ENCODE measurements at regions not wholly inside any gene's neighbourhood (a gene's known extent, or its start where the extent isn't known, plus 50 kb on each side); places are given as distances from the start of the nearest gene placed in this dataset.
A peak's percentile ranks its signal among the peaks of the same experiment; 100 is the strongest.

DNA sequence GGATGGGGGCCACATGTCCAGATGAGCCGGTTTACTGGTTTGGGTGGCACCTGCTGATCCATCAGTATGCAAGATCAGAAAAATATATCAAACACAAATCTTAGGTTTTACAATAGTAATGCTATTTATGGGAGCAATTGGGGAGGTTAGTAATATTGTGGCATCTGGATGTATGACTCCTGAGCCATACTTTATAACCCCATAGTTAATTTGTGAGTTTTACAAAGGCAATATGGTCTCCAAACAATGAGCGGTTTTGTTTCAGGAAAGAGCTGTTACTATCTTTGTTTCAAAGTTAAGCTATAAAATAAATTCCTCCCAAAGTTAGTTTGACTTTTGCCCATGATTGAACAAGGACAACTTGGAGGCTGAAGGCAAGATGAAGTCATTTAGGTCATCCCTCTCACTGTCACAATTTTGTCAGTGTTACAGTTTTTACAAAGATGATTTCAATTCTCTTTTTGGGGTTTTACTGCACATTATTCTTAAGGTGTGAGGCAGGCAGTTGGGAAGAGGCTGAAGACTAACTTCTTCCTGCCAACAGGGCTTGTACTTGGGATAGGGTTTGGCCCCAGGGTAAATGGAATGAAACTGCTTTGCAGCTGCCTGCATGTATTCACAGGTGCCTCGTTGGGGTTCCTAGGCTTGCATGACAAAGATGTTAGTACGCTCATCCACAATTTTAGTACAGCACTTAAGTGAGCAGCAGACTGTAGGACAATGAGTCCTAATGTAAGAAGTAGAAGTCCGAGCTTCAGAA is 296.6 kb upstream of the NDN start:
- H3K27me3 ChIP-seq (ENCODE audit: low read depth, low read length) = no peaks in the 10 kb centered on the region
- no peaks in the 10 kb centered on the region for H3K4me1 ChIP-seq (ENCODE audit: control insufficient read depth in 1 of 2, insufficient read depth in 2 of 2, low read length in 2 of 2)
- no peaks in the 10 kb centered on the region for H3K36me3 ChIP-seq (ENCODE audit: control insufficient read depth in 1 of 2, insufficient read depth in 2 of 2, low read length in 2 of 2)
- H3K9me3 ChIP-seq (ENCODE audit: control insufficient read depth in 1 of 2, low read length in 2 of 2) = peaks cover 0 to 2% of the 10 kb centered on the region in 2 donors
- H3K27ac ChIP-seq (ENCODE audit: low read length) = no peak overlapping the region
- H3K4me3 ChIP-seq (ENCODE audit: low read depth in 1 of 2, low read length in 2 of 2) = no peak overlapping the region

DNA sequence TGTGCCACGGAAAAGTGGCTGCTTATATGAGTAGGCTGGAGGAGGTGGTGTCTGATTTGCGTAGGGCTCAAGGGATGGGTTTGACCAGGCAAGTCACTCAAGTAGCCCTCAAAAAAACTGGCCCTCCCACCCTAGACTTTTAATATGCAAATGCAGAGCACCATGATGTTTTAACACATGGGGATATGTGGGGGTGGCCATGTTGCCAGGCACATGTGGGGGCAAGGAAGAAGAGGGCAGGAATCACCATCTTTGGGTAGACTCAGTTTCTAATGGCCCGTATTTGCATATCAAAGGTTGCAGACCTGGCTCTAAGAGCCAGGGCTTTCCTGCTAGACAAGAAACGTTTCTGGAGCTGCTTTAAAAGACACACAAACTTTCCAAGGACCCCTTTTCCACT is 307.2 kb upstream of the NDN start:
- Histone ChIP-seq H3K9me3 (ENCODE audit: control insufficient read depth in 1 of 2, low read length in 2 of 2) (peaks cover 6 to 19% of the 10 kb centered on the region in 2 donors), H3K4me1 (ENCODE audit: control insufficient read depth in 1 of 2, insufficient read depth in 2 of 2, low read length in 2 of 2) (no peaks in the 10 kb centered on the region), H3K27me3 (ENCODE audit: low read depth, low read length) (no peaks in the 10 kb centered on the region), H3K27ac (ENCODE audit: low read length) (no peak overlapping the region), H3K36me3 (ENCODE audit: control insufficient read depth in 1 of 2, insufficient read depth in 2 of 2, low read length in 2 of 2) (no peaks in the 10 kb centered on the region), H3K4me3 (ENCODE audit: low read depth in 1 of 2, low read length in 2 of 2) (no peak overlapping the region)

DNA sequence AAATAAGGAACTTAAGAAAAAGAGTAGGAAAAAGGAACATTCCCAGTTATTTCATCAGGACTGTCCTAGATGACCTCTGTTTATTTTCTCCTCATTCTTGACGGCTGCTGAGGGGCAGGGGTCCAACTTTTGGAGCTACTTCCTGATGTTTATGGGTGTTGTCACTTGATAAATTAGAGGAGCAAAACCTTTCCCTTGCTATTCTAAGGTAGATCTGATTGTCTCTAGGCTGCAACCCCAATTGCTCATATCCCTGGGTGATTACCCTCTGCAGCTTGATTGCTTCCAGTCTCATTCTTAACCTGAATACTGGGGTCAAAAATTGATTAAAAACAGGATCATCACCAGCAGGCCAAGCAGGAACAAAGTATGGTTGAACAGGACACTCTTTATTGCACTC is 311.0 kb upstream of the NDN start:
- Histone ChIP-seq H3K36me3 (ENCODE audit: control insufficient read depth in 1 of 2, insufficient read depth in 2 of 2, low read length in 2 of 2) (no peaks in the 10 kb centered on the region), H3K4me1 (ENCODE audit: control insufficient read depth in 1 of 2, insufficient read depth in 2 of 2, low read length in 2 of 2) (no peaks in the 10 kb centered on the region), H3K4me3 (ENCODE audit: low read depth in 1 of 2, low read length in 2 of 2) (no peak overlapping the region), H3K27ac (ENCODE audit: low read length) (no peak overlapping the region), H3K9me3 (ENCODE audit: control insufficient read depth in 1 of 2, low read length in 2 of 2) (peaks cover 6 to 19% of the 10 kb centered on the region in 2 donors), H3K27me3 (ENCODE audit: low read depth, low read length) (no peaks in the 10 kb centered on the region)

DNA sequence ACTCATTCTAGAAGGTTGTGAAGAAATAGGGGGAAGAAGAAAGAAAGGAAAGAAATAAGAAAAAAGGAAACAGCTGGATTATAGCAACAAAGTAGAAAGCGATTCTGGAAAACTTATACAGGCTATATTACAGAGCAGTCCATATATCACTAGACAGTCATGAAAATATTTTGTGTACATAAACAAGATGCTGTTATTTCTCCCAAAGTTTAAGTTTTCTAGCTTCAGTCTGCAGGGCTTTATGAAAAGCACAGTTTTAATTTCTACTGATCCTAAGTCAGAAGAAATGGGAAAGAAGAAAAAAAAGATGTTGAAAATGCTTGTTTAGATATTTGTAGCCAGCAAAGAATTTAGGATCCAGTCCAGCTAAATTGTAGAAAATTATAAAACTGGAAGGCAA is 321.4 kb upstream of the NDN start:
- Histone ChIP-seq H3K9me3 (ENCODE audit: control insufficient read depth in 1 of 2, low read length in 2 of 2) (no peaks in the 10 kb centered on the region), H3K27ac (ENCODE audit: low read length) (no peak overlapping the region), H3K27me3 (ENCODE audit: low read depth, low read length) (no peaks in the 10 kb centered on the region), H3K4me1 (ENCODE audit: control insufficient read depth in 1 of 2, insufficient read depth in 2 of 2, low read length in 2 of 2) (no peaks in the 10 kb centered on the region), H3K4me3 (ENCODE audit: low read depth in 1 of 2, low read length in 2 of 2) (no peak overlapping the region), H3K36me3 (ENCODE audit: control insufficient read depth in 1 of 2, insufficient read depth in 2 of 2, low read length in 2 of 2) (no peaks in the 10 kb centered on the region)

DNA sequence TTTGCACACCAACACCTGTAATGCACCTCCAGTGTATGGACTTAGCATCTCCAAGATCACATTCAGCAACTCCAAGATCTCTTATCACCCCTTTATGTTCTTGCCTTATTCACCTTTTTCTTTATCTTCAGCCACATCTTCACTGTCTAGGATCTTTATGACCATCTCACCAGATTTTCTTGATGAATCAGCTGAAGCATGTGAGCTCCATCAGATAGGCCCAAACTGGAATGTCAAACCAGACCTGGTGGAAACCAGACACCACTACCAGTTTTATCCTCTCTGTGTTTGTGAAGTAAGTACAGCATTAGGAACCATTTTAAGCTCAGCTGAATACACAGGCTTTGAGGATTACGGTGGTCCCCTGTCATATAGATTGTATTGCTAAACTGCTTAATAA is 330.4 kb upstream of the NDN start:
- Histone ChIP-seq H3K9me3 (ENCODE audit: control insufficient read depth in 1 of 2, low read length in 2 of 2) (no peaks in the 10 kb centered on the region), H3K27me3 (ENCODE audit: low read depth, low read length) (no peaks in the 10 kb centered on the region)

DNA sequence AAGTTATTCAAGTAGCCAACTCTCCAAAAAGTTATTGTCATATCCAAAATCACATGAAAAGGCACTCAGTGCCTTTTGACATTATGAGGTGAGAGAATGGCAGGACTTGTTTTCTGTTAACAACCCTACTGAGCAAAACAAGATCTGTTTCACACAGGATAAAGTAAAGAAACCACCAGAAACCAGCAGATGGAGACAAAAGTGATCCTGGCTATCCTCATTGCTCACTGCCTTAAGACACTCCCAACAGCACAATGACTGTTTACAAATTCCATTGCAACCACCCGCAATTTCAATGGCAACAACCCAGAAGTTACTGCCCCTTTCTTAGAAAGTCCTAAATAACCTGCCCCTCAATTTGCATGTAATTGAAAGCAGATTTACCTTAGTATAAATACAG is 352.6 kb upstream of the NDN start:
- Histone ChIP-seq H3K4me1 (ENCODE audit: control insufficient read depth in 1 of 2, insufficient read depth in 2 of 2, low read length in 2 of 2) (no peaks in the 10 kb centered on the region), H3K27ac (ENCODE audit: low read length) (no peak overlapping the region), H3K4me3 (ENCODE audit: low read depth in 1 of 2, low read length in 2 of 2) (no peak overlapping the region), H3K36me3 (ENCODE audit: control insufficient read depth in 1 of 2, insufficient read depth in 2 of 2, low read length in 2 of 2) (no peaks in the 10 kb centered on the region), H3K9me3 (ENCODE audit: control insufficient read depth in 1 of 2, low read length in 2 of 2) (peaks cover 0 to 8% of the 10 kb centered on the region in 2 donors), H3K27me3 (ENCODE audit: low read depth, low read length) (no peaks in the 10 kb centered on the region)

More for the DNA sequence above, 330.4 kb upstream of the NDN start:
- no peaks in the 10 kb centered on the region for H3K36me3 ChIP-seq (ENCODE audit: control insufficient read depth in 1 of 2, insufficient read depth in 2 of 2, low read length in 2 of 2)
- no peaks in the 10 kb centered on the region for H3K4me1 ChIP-seq (ENCODE audit: control insufficient read depth in 1 of 2, insufficient read depth in 2 of 2, low read length in 2 of 2)
- no peak overlapping the region for H3K4me3 ChIP-seq (ENCODE audit: low read depth in 1 of 2, low read length in 2 of 2)
- no peak overlapping the region for H3K27ac ChIP-seq (ENCODE audit: low read length)

DNA sequence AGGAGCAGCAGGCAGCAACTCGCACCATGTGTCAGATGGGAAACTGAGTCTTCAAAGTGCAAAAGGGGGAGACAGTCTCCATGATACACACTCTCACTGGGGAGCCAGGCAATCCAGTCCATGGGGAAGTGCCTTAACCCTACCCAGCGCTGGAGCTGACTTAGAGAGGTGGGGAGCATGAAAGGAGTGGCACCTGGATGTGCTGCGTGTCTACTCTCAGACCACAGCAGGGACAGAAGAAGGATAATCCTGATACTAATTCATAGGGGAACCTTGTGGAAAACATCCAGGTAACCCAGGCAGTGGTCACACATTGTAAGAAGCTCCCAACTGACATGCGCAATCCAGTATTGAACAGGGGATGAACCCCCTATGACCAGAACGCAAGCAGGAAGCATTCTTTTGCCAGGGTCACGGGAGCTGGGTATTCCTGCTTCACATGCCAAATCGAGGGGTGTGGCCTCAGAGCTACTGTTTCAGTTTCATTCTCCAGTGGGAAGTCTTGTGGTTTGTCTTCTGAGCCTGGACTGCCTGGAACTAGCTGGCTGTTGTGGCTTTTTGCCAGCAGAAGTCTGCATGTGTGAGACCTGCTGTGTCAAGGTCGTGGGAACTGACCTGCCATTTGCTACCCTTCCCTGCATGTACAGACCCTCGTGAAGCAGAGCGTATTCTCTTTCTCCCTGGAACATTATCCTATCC is 367.6 kb upstream of the NDN start:
- H3K27ac ChIP-seq (ENCODE audit: low read length) = no peak overlapping the region
- no peaks in the 10 kb centered on the region for H3K4me1 ChIP-seq (ENCODE audit: control insufficient read depth in 1 of 2, insufficient read depth in 2 of 2, low read length in 2 of 2)
- H3K9me3 ChIP-seq (ENCODE audit: control insufficient read depth in 1 of 2, low read length in 2 of 2) = no peaks in the 10 kb centered on the region
- H3K36me3 ChIP-seq (ENCODE audit: control insufficient read depth in 1 of 2, insufficient read depth in 2 of 2, low read length in 2 of 2) = no peaks in the 10 kb centered on the region
- H3K4me3 ChIP-seq (ENCODE audit: low read depth in 1 of 2, low read length in 2 of 2) = peak overlapping the region in 1 of 2 donors; percentile 0
- no peaks in the 10 kb centered on the region for H3K27me3 ChIP-seq (ENCODE audit: low read depth, low read length)

DNA sequence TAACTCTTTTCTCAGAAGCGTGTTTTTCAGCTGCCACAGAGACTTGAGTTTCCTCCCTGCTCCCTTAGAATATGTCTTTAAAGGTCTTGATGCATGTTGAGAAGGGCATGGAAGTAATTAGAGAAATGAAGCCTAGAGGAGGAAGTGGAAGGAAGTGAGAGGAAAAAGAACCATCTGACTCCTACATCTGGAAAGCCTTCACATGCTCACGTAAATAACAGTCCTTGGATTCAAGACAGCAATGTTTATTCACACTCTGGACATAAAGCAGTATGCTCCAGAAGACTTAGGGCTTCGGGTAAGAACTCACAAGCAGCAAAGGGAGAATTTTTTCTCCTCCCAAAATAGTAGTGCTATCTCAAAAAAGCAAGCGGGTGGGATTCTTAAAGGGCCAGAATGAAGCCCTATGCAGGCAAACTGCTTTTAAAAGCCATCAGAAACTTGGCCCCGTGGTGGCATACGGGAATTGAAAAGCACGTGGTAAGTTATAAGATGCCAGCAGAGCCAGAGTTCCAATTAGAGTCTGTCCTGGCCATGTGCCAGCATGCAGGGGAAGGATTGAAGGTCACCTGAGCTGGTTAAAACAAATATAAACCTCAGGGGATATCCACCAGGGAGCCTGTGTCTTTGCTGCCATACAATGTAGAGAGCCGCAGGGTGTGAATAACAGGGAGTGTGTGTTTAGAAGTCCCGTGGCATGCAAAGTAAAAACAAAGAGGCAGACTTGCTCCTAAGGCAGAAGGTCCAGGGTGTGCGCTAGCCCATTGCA is 380.8 kb upstream of the NDN start:
- no peaks in the 10 kb centered on the region for H3K27me3 ChIP-seq (ENCODE audit: low read depth, low read length)
- H3K4me3 ChIP-seq (ENCODE audit: low read depth in 1 of 2, low read length in 2 of 2) = no peak overlapping the region
- H3K9me3 ChIP-seq (ENCODE audit: control insufficient read depth in 1 of 2, low read length in 2 of 2) = peaks cover 0 to 3% of the 10 kb centered on the region in 2 donors
- no peaks in the 10 kb centered on the region for H3K4me1 ChIP-seq (ENCODE audit: control insufficient read depth in 1 of 2, insufficient read depth in 2 of 2, low read length in 2 of 2)
- H3K36me3 ChIP-seq (ENCODE audit: control insufficient read depth in 1 of 2, insufficient read depth in 2 of 2, low read length in 2 of 2) = no peaks in the 10 kb centered on the region
- H3K27ac ChIP-seq (ENCODE audit: low read length) = no peak overlapping the region

DNA sequence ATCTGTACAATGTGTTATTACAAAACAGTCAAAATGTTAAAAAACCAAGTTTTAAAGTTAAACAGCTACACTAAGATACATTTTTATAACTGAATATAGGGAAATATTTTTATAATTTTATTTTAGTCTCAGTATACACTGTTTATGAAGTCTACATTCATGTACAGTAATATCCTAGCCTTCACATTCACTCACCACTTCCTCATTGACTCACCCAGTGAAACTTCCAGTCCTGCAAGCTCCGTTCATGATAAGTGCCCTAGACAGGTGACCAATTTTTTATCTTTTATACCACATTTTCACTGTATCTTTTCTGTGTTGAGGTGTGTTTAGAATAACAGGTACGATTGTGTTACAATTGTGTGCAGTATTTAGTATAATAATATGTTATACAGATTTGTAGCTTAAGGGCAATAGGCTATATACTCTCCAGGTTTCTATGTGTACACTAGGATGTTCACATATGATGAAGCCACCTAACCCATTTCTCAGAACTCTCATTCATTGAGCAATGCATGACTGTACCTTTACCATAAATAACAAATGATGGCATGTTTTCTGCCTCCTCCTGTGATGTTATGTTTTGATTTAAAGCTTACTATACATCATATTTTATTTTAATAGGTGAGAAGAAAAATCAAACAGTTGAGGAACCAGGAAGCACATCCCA is 388.4 kb upstream of the NDN start:
- peaks cover 0 to 11% of the 10 kb centered on the region in 2 donors for H3K9me3 ChIP-seq (ENCODE audit: control insufficient read depth in 1 of 2, low read length in 2 of 2)
- no peak overlapping the region for H3K27ac ChIP-seq (ENCODE audit: low read length)
- no peaks in the 10 kb centered on the region for H3K27me3 ChIP-seq (ENCODE audit: low read depth, low read length)
- no peak overlapping the region for H3K4me3 ChIP-seq (ENCODE audit: low read depth in 1 of 2, low read length in 2 of 2)
- no peaks in the 10 kb centered on the region for H3K4me1 ChIP-seq (ENCODE audit: control insufficient read depth in 1 of 2, insufficient read depth in 2 of 2, low read length in 2 of 2)
- H3K36me3 ChIP-seq (ENCODE audit: control insufficient read depth in 1 of 2, insufficient read depth in 2 of 2, low read length in 2 of 2) = no peaks in the 10 kb centered on the region

DNA sequence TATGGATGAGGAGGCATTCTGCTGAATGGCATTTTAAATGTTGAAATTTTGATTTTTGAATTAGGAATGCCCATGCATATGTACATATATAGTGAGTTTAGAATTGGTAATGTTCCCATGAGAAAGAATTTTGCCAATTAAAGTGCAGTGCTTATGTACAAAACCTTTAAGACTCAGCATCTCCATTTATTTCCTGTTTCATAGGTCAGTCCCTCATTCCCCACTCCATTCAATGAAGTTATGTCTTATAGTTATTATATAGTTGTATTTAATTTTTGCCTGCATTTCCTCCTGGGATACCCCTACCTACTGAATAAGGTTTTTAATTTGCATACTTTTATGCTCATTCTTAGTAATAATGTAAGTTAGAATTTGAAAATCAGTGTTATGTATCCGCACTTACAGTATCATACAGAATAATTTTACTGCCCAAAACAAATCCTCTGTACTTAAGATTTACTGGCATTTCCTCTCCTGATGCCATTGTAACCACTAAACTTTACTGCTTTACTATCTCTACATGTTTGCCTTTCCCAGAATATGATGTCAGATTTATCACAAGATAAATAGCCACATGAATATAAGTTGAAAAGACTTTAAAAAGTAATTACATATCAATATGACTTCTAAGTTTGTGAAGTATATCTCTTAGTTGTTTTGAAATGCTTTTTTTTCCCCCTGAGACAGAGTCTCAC is 389.1 kb upstream of the NDN start:
- H3K9me3 ChIP-seq (ENCODE audit: control insufficient read depth in 1 of 2, low read length in 2 of 2) = peaks cover 0 to 8% of the 10 kb centered on the region in 2 donors
- no peaks in the 10 kb centered on the region for H3K36me3 ChIP-seq (ENCODE audit: control insufficient read depth in 1 of 2, insufficient read depth in 2 of 2, low read length in 2 of 2)

More for the DNA sequence above, 389.1 kb upstream of the NDN start:
- no peak overlapping the region for H3K27ac ChIP-seq (ENCODE audit: low read length)
- H3K27me3 ChIP-seq (ENCODE audit: low read depth, low read length) = no peaks in the 10 kb centered on the region
- no peak overlapping the region for H3K4me3 ChIP-seq (ENCODE audit: low read depth in 1 of 2, low read length in 2 of 2)
- H3K4me1 ChIP-seq (ENCODE audit: control insufficient read depth in 1 of 2, insufficient read depth in 2 of 2, low read length in 2 of 2) = no peaks in the 10 kb centered on the region

Measured in muscle layer of duodenum (tissue), 2 donors.